Suprapubic skin (tissue), 3 donors: ENCODE measurements at regions not wholly inside any gene's neighbourhood (a gene's known extent, or its start where the extent isn't known, plus 50 kb on each side); places are given as distances from the start of the nearest gene placed in this dataset.
"Not testable (repeated sequence)": the region's sequence is repeated elsewhere in the genome, so short reads cannot be mapped to it uniquely, and the experiment has no call there.

ENCODE experiments used
- CTCF ChIP-seq, 2 donors: fragments of 200-600 bp in 1 of 2; fragments of 450-650 bp in 1 of 2; sonication (generic) in 1 of 2; IDR thresholded peaks; one replicate each; pipeline ENCODE4 v1.5.1; 2016 to 2019; ENCODE audit warnings: antibody characterized with exemption in 2 of 2, mild to moderate bottlenecking in 1 of 2, moderate library complexity in 1 of 2
- EP300 ChIP-seq: sonication (generic); formaldehyde crosslinking; IDR thresholded peaks from one replicate; pipeline ENCODE4 v1.6.1; 2017; ENCODE audit warnings: antibody characterized with exemption

- not testable (repeated sequence) for TF ChIP-seq CTCF (IDR thresholded peaks at IDR 0.05); EP300
Measured at GRCh38 chr9:65455751-65456647, 171.0 kb upstream of the FOXD4L5 start.
